ENCODE measurements at regions not wholly inside any gene's neighbourhood (a gene's known extent, or its start where the extent isn't known, plus 50 kb on each side); places are given as distances from the start of the nearest gene placed in this dataset.

DNA sequence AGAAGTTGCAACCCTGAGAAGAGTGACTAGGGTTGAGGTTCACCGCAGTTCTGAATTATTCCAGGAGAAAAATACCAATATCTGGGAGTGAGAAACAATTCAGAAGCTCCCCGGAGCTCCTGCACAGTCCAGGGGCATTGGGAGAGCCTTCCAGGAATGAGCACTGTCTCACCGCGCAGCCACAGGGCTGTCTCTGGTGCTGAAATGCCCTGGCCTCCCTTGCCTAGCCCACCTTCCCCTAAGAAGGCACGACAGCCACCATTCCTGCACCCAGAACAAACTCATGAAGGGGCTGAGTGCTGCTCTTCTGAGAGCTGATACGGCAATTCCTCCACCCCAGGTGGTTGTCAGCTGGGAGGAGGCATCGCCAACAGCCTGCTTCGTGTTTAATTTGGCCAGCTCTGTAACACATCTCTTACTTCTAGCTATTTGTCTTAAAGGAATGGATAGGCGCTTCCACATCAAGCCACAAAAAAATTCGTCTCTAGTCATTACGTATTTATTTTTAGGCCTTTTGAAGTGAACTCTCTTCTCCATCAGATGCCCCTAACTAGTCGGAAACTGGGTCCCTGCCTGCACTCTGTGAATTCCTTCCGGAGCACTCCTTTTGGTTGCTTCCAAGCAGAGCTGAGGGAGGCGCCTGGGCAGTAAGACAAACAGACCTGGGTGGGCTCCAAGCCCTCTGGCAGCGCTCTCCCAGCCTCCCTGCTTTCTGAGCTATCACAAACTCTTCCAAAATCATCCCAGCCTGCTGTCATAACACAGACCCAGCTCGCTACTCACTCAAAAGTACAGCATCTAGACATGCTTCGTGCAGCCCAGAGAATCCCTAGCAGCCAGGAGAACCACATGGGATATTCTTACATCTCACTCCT, 120.5 kb upstream of the CCDC68 start:
- Histone ChIP-seq H4K20me1 (ENCODE audit: insufficient read depth, low read length) (no peaks in the 10 kb centered on the region), H3K27ac (ENCODE audit: low read depth in 1 of 2, low read length in 2 of 2) (no peak overlapping the region), H3K4me2 (replicated peaks; ENCODE audit: extremely low read depth, low read length, poor library complexity, severe bottlenecking) (no peak overlapping the region), H3K27me3 (ENCODE audit: control insufficient read depth in 2 of 2, insufficient read depth in 2 of 2, low read length in 2 of 2) (no peaks in the 10 kb centered on the region), H3K9ac (ENCODE audit: insufficient read depth, low read length, poor library complexity, severe bottlenecking) (no peak overlapping the region), H2AFZ (ENCODE audit: insufficient read depth, low read depth, low read length, poor library complexity, severe bottlenecking) (no peak overlapping the region), H3K9me3 (replicated peaks in 1 of 2; ENCODE audit: control insufficient read depth in 1 of 2, insufficient read depth in 1 of 2, low read length in 2 of 2) (no peaks in the 10 kb centered on the region), H3K4me3 (replicated peaks in 1 of 3; ENCODE audit: low read depth in 2 of 3, low read length in 3 of 3) (no peak overlapping the region), H3K36me3 (replicated peaks in 1 of 2; ENCODE audit: control insufficient read depth in 1 of 2, insufficient read depth in 2 of 2, low read length in 2 of 2) (no peaks in the 10 kb centered on the region), H3K4me1 (ENCODE audit: control insufficient read depth in 1 of 2, insufficient read depth in 2 of 2, low read length in 2 of 2) (no peaks in the 10 kb centered on the region), H3K79me2 (ENCODE audit: insufficient read depth, low read length) (no peaks in the 10 kb centered on the region)
- no peak for DNase-seq
- Mint-ChIP-seq H3K36me3 (no peaks in the 10 kb centered on the region), H3K9me3 (peaks cover 0 to 4% (median 0%) of the 10 kb centered on the region in 7 donors), H3K27me3 (ENCODE audit: low read depth in 3 of 3) (peaks cover 1 to 4% (median 3%) of the 10 kb centered on the region in 3 donors), H3K4me3 (no peak overlapping the region), H3K4me1 (no peaks in the 10 kb centered on the region), H3K27ac (peak overlapping the region in 1 of 7 donors; percentile 4)
- WGBS (ENCODE audit: insufficient coverage): 89% methylated on average over 15 of the region's 17 CpGs
- TF ChIP-seq, protein P1, sequence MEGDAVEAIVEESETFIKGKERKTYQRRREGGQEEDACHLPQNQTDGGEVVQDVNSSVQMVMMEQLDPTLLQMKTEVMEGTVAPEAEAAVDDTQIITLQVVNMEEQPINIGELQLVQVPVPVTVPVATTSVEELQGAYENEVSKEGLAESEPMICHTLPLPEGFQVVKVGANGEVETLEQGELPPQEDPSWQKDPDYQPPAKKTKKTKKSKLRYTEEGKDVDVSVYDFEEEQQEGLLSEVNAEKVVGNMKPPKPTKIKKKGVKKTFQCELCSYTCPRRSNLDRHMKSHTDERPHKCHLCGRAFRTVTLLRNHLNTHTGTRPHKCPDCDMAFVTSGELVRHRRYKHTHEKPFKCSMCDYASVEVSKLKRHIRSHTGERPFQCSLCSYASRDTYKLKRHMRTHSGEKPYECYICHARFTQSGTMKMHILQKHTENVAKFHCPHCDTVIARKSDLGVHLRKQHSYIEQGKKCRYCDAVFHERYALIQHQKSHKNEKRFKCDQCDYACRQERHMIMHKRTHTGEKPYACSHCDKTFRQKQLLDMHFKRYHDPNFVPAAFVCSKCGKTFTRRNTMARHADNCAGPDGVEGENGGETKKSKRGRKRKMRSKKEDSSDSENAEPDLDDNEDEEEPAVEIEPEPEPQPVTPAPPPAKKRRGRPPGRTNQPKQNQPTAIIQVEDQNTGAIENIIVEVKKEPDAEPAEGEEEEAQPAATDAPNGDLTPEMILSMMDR (IDR thresholded peaks at IDR 0.05): no peak
- intact Hi-C loops (cut with micrococcal nuclease): no loop called here

- H3K27ac ChIP-seq (ENCODE audit: low read depth in 1 of 2, low read length in 2 of 2): no peak overlapping the region
- no peak overlapping the region for H3K9ac ChIP-seq (ENCODE audit: insufficient read depth, low read length, poor library complexity, severe bottlenecking)
- no peaks in the 10 kb centered on the region for H4K20me1 ChIP-seq (ENCODE audit: insufficient read depth, low read length)
- no peaks in the 10 kb centered on the region for H3K4me1 ChIP-seq (ENCODE audit: control insufficient read depth in 1 of 2, insufficient read depth in 2 of 2, low read length in 2 of 2)
- Mint-ChIP-seq H3K36me3 (no peaks in the 10 kb centered on the region), H3K9me3 (peaks cover 0 to 4% (median 0%) of the 10 kb centered on the region in 7 donors), H3K4me3 (no peak overlapping the region), H3K27ac (no peak overlapping the region), H3K27me3 (ENCODE audit: low read depth in 3 of 3) (peaks cover 1 to 5% (median 4%) of the 10 kb centered on the region in 3 donors), H3K4me1 (no peaks in the 10 kb centered on the region)
- H3K4me2 ChIP-seq (replicated peaks; ENCODE audit: extremely low read depth, low read length, poor library complexity, severe bottlenecking): no peak overlapping the region
- H3K27me3 ChIP-seq (ENCODE audit: control insufficient read depth in 2 of 2, insufficient read depth in 2 of 2, low read length in 2 of 2): no peaks in the 10 kb centered on the region
- DNase-seq: no peak
- no peaks in the 10 kb centered on the region for H3K9me3 ChIP-seq (replicated peaks in 1 of 2; ENCODE audit: control insufficient read depth in 1 of 2, insufficient read depth in 1 of 2, low read length in 2 of 2)
- intact Hi-C loops (cut with micrococcal nuclease): no loop called here
- no peaks in the 10 kb centered on the region for H3K36me3 ChIP-seq (replicated peaks in 1 of 2; ENCODE audit: control insufficient read depth in 1 of 2, insufficient read depth in 2 of 2, low read length in 2 of 2)
- TF ChIP-seq, protein P1 (IDR thresholded peaks at IDR 0.05): no peak
- H3K4me3 ChIP-seq (replicated peaks in 1 of 3; ENCODE audit: low read depth in 2 of 3, low read length in 3 of 3): no peak overlapping the region
- H3K79me2 ChIP-seq (ENCODE audit: insufficient read depth, low read length): no peaks in the 10 kb centered on the region
- WGBS (ENCODE audit: insufficient coverage): 95% methylated on average over 5 of the region's 6 CpGs
- H2AFZ ChIP-seq (ENCODE audit: insufficient read depth, low read depth, low read length, poor library complexity, severe bottlenecking): no peak overlapping the region
These were observed 119.8 kb upstream of the CCDC68 start for GRCh38 chr18:55079067-55079466.

Measured in CD14-positive monocyte (primary cell).